ENCODE measurements at regions not wholly inside any gene's neighbourhood (a gene's known extent, or its start where the extent isn't known, plus 50 kb on each side); places are given as distances from the start of the nearest gene placed in this dataset.
"Not testable (repeated sequence)": the region's sequence is repeated elsewhere in the genome, so short reads cannot be mapped to it uniquely, and the experiment has no call there.

GRCh38 chr14:82661258-82661657 is 1127.6 kb upstream of the SEL1L start:
- H3K27ac ChIP-seq, result no peak overlapping the region
- TF ChIP-seq ZFX (IDR thresholded peaks at IDR 0.05; ENCODE audit: borderline replicate concordance) (no peak), CTCF (IDR thresholded peaks at IDR 0.05) (no peak)

- TF ChIP-seq ZFX (IDR thresholded peaks at IDR 0.05; ENCODE audit: borderline replicate concordance) (no peak), CTCF (IDR thresholded peaks at IDR 0.05) (no peak)
- no peak overlapping the region for H3K27ac ChIP-seq
Measured at GRCh38 chr14:82667006-82667405, 1133.4 kb upstream of the SEL1L start.

GRCh38 chr14:82667501-82667900 is 1133.8 kb upstream of the SEL1L start:
- no peak for TF ChIP-seq ZFX (IDR thresholded peaks at IDR 0.05; ENCODE audit: borderline replicate concordance)
- no peak for TF ChIP-seq CTCF (IDR thresholded peaks at IDR 0.05)
- no peak overlapping the region for H3K27ac ChIP-seq

GRCh38 chr14:82676403-82676802 is 1142.8 kb upstream of the SEL1L start:
- no peak for TF ChIP-seq ZFX (IDR thresholded peaks at IDR 0.05; ENCODE audit: borderline replicate concordance)
- TF ChIP-seq CTCF (IDR thresholded peaks at IDR 0.05), result no peak
- H3K27ac ChIP-seq, result no peak overlapping the region

- H3K27ac ChIP-seq, result no peak overlapping the region
Measured at GRCh38 chr14:82689948-82690347, 1156.3 kb upstream of the SEL1L start.

GRCh38 chr14:82691191-82691590 is 1157.5 kb upstream of the SEL1L start:
- H3K27ac ChIP-seq, result not testable (repeated sequence)

More at GRCh38 chr14:82689948-82690347, 1156.3 kb upstream of the SEL1L start:
- TF ChIP-seq ZFX (IDR thresholded peaks at IDR 0.05; ENCODE audit: borderline replicate concordance), result no peak
- no peak for TF ChIP-seq CTCF (IDR thresholded peaks at IDR 0.05)

GRCh38 chr14:82694820-82695219 is 1161.2 kb upstream of the SEL1L start:
- H3K27ac ChIP-seq, result no peak overlapping the region
- TF ChIP-seq ZFX (IDR thresholded peaks at IDR 0.05; ENCODE audit: borderline replicate concordance), result no peak
- no peak for TF ChIP-seq CTCF (IDR thresholded peaks at IDR 0.05)

GRCh38 chr14:82704218-82704617 is 1170.6 kb upstream of the SEL1L start:
- TF ChIP-seq CTCF (IDR thresholded peaks at IDR 0.05) (no peak), ZFX (IDR thresholded peaks at IDR 0.05; ENCODE audit: borderline replicate concordance) (no peak)
- no peak overlapping the region for H3K27ac ChIP-seq

All from 22Rv1 (cell line).